ENCODE measurements at regions not wholly inside any gene's neighbourhood (a gene's known extent, or its start where the extent isn't known, plus 50 kb on each side); places are given as distances from the start of the nearest gene placed in this dataset.

DNA sequence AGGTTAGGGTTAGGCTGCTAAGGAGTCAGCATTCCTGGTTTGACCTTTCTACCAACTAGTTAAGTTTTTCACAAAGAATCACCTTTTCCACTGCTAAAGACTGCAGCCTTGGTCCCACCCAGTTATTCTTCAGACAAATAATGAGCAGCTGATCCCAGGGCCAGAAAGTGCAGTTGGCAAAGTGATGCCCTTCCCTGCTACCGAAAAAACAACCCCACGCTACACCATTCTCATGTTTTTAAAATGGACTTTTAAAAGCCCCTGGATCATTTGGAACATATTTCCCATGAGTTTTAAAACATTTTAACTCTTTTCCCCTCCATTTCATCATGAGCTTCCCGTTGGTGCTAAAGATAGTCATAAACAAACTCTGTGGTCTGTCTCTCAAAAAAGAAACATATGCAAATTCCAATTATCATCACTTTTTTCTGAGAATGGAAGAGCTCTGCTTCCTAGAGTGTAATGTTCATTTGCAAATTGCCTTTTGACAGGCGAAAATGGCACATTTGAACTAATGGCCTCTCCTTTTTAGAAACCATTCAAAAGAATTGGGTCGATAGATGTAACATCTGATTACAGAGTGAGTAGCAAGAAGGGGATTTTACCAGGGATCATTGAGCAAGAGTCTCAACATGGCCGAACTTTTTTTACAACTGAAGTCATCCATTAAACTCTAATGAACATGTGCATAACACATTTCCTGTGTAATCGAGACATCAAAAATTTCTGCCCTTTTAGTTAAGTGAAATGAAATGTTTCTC, 129.3 kb upstream of the RAP1B start:
- no peak overlapping the region for H2AFZ ChIP-seq (ENCODE audit: control insufficient read depth, low read length)
- H3K27ac ChIP-seq (ENCODE audit: control insufficient read depth, insufficient read depth, low read length), result no peak overlapping the region
- TF ChIP-seq, protein P1, sequence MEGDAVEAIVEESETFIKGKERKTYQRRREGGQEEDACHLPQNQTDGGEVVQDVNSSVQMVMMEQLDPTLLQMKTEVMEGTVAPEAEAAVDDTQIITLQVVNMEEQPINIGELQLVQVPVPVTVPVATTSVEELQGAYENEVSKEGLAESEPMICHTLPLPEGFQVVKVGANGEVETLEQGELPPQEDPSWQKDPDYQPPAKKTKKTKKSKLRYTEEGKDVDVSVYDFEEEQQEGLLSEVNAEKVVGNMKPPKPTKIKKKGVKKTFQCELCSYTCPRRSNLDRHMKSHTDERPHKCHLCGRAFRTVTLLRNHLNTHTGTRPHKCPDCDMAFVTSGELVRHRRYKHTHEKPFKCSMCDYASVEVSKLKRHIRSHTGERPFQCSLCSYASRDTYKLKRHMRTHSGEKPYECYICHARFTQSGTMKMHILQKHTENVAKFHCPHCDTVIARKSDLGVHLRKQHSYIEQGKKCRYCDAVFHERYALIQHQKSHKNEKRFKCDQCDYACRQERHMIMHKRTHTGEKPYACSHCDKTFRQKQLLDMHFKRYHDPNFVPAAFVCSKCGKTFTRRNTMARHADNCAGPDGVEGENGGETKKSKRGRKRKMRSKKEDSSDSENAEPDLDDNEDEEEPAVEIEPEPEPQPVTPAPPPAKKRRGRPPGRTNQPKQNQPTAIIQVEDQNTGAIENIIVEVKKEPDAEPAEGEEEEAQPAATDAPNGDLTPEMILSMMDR (optimal IDR thresholded peaks at IDR 0.05 in 1 of 3, IDR thresholded peaks at IDR 0.05 in 1 of 3, conservative IDR thresholded peaks at IDR 0.05 in 1 of 3; ENCODE audit: extremely low read depth in 1 of 3, insufficient read depth in 2 of 3, low read length in 3 of 3), result no peak
- no peak for TF ChIP-seq EZH2 (IDR thresholded peaks at IDR 0.05; ENCODE audit: low read length)
- no peaks in the 10 kb centered on the region for H3K79me2 ChIP-seq (ENCODE audit: control insufficient read depth, insufficient read depth, low read length)
- dilution Hi-C loops (cut with MboI; ENCODE audit: extremely low pct_ligation_motif_present, low sequenced_read_pairs), result no loop called here
- no peak overlapping the region for H3K4me3 ChIP-seq (ENCODE audit: control insufficient read depth in 2 of 3, extremely low read depth in 1 of 3, insufficient read depth in 2 of 3, low read depth in 1 of 3, low read length in 3 of 3)
- peaks cover 2% of the 10 kb centered on the region for H3K9me3 ChIP-seq (ENCODE audit: control insufficient read depth, low read depth, low read length)
- H3K9ac ChIP-seq (ENCODE audit: control insufficient read depth, extremely low read depth, insufficient read depth, low read length), result no peak overlapping the region
- H3K4me2 ChIP-seq (ENCODE audit: control insufficient read depth, extremely low read depth, insufficient read depth, low read depth, low read length), result no peak overlapping the region
- H4K20me1 ChIP-seq (ENCODE audit: control insufficient read depth, extremely low read depth, insufficient read depth, low read length), result no peaks in the 10 kb centered on the region
- H3K9me1 ChIP-seq (ENCODE audit: control insufficient read depth, extremely low read depth, insufficient read depth, low read length), result no peaks in the 10 kb centered on the region
- H3K4me1 ChIP-seq (ENCODE audit: control insufficient read depth, extremely low read depth, insufficient read depth, low read length), result peaks cover 46% of the 10 kb centered on the region
- H3K27me3 ChIP-seq (ENCODE audit: control insufficient read depth, extremely low read depth, insufficient read depth, low read length), result no peaks in the 10 kb centered on the region
- no peak for FAIRE-seq
- DNase-seq (ENCODE audit: low read depth, low spot score), result no peak
- no peaks in the 10 kb centered on the region for H3K36me3 ChIP-seq (ENCODE audit: control insufficient read depth in 2 of 2, extremely low read depth in 1 of 2, insufficient read depth in 2 of 2, low read length in 2 of 2)

DNA sequence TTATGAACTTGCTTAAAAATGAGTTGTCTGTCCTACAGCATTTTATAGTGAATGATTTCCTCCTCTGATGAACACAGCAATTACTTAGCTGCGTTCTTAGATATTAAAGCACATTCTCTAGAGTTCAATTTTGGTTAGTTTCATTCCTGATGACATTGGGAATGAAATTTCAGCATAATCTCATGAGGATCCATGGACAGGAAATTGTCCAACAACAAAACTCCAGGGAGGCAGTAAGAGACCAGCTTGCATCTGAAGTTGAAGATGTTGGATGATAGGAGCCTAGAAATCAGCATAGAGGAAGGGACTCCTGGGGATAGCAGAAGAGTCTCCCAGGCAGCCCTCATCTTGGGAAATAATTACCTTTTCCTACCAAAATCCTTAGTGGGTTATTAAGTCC, 128.7 kb upstream of the RAP1B start:
- DNase-seq (ENCODE audit: low read depth, low spot score) (no peak), FAIRE-seq (no peak)
- H3K9me1 ChIP-seq (ENCODE audit: control insufficient read depth, extremely low read depth, insufficient read depth, low read length), result no peaks in the 10 kb centered on the region
- no peak overlapping the region for H2AFZ ChIP-seq (ENCODE audit: control insufficient read depth, low read length)
- H3K36me3 ChIP-seq (ENCODE audit: control insufficient read depth in 2 of 2, extremely low read depth in 1 of 2, insufficient read depth in 2 of 2, low read length in 2 of 2), result no peaks in the 10 kb centered on the region
- H3K4me3 ChIP-seq (ENCODE audit: control insufficient read depth in 2 of 3, extremely low read depth in 1 of 3, insufficient read depth in 2 of 3, low read depth in 1 of 3, low read length in 3 of 3), result no peak overlapping the region
- no peaks in the 10 kb centered on the region for H3K27me3 ChIP-seq (ENCODE audit: control insufficient read depth, extremely low read depth, insufficient read depth, low read length)
- H3K4me1 ChIP-seq (ENCODE audit: control insufficient read depth, extremely low read depth, insufficient read depth, low read length), result peaks cover 45% of the 10 kb centered on the region
- H3K79me2 ChIP-seq (ENCODE audit: control insufficient read depth, insufficient read depth, low read length), result no peaks in the 10 kb centered on the region
- H4K20me1 ChIP-seq (ENCODE audit: control insufficient read depth, extremely low read depth, insufficient read depth, low read length), result no peaks in the 10 kb centered on the region
- no peak overlapping the region for H3K27ac ChIP-seq (ENCODE audit: control insufficient read depth, insufficient read depth, low read length)
- H3K4me2 ChIP-seq (ENCODE audit: control insufficient read depth, extremely low read depth, insufficient read depth, low read depth, low read length), result peak overlapping the region; percentile 70
- dilution Hi-C loops (cut with MboI; ENCODE audit: extremely low pct_ligation_motif_present, low sequenced_read_pairs), result no loop called here
- no peak overlapping the region for H3K9ac ChIP-seq (ENCODE audit: control insufficient read depth, extremely low read depth, insufficient read depth, low read length)
- peaks cover 2% of the 10 kb centered on the region for H3K9me3 ChIP-seq (ENCODE audit: control insufficient read depth, low read depth, low read length)
- no peak for TF ChIP-seq EZH2 (IDR thresholded peaks at IDR 0.05; ENCODE audit: low read length)

DNA sequence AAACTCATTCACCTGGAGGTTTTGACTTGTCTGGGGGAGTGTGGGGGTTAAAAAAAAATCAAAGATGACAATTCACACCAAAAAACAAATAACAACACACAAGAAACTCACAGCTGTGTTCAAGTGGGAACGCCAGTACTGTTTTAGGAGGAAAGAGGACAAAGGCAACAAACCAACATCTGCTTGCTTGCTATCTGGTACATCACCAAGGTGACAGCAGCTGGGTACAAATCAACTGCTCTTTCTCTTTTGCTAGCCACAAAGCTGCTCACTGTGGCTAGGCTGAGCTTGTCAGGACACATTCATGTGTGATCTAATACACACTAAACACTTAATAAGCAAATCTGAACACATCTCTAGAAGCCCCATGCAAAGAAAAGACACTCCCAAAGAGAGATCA, 128.0 kb upstream of the RAP1B start:
- Histone ChIP-seq H3K9me3 (ENCODE audit: control insufficient read depth, low read depth, low read length) (peaks cover 2% of the 10 kb centered on the region), H2AFZ (ENCODE audit: control insufficient read depth, low read length) (peak overlapping the region; percentile 1), H3K9ac (ENCODE audit: control insufficient read depth, extremely low read depth, insufficient read depth, low read length) (no peak overlapping the region), H3K79me2 (ENCODE audit: control insufficient read depth, insufficient read depth, low read length) (no peaks in the 10 kb centered on the region), H3K4me3 (ENCODE audit: control insufficient read depth in 2 of 3, extremely low read depth in 1 of 3, insufficient read depth in 2 of 3, low read depth in 1 of 3, low read length in 3 of 3) (no peak overlapping the region), H3K27ac (ENCODE audit: control insufficient read depth, insufficient read depth, low read length) (peak overlapping the region; percentile 71), H4K20me1 (ENCODE audit: control insufficient read depth, extremely low read depth, insufficient read depth, low read length) (no peaks in the 10 kb centered on the region), H3K4me1 (ENCODE audit: control insufficient read depth, extremely low read depth, insufficient read depth, low read length) (peaks cover 38% of the 10 kb centered on the region), H3K27me3 (ENCODE audit: control insufficient read depth, extremely low read depth, insufficient read depth, low read length) (no peaks in the 10 kb centered on the region), H3K36me3 (ENCODE audit: control insufficient read depth in 2 of 2, extremely low read depth in 1 of 2, insufficient read depth in 2 of 2, low read length in 2 of 2) (no peaks in the 10 kb centered on the region), H3K9me1 (ENCODE audit: control insufficient read depth, extremely low read depth, insufficient read depth, low read length) (no peaks in the 10 kb centered on the region), H3K4me2 (ENCODE audit: control insufficient read depth, extremely low read depth, insufficient read depth, low read depth, low read length) (peak overlapping the region; percentile 70)
- DNase-seq (ENCODE audit: low read depth, low spot score) (no peak), FAIRE-seq (peak; percentile 82)
- dilution Hi-C loops (cut with MboI; ENCODE audit: extremely low pct_ligation_motif_present, low sequenced_read_pairs), result no loop called here
- TF ChIP-seq, protein P1 (optimal IDR thresholded peaks at IDR 0.05 in 1 of 3, IDR thresholded peaks at IDR 0.05 in 1 of 3, conservative IDR thresholded peaks at IDR 0.05 in 1 of 3; ENCODE audit: extremely low read depth in 1 of 3, insufficient read depth in 2 of 3, low read length in 3 of 3), result no peak
- no peak for TF ChIP-seq EZH2 (IDR thresholded peaks at IDR 0.05; ENCODE audit: low read length)

Data from keratinocyte (primary cell).